ENCODE measurements at regions not wholly inside any gene's neighbourhood (a gene's known extent, or its start where the extent isn't known, plus 50 kb on each side); places are given as distances from the start of the nearest gene placed in this dataset.

- no peak for DNase-seq (ENCODE audit: low read depth in 2 of 2)
These were observed 98.7 kb upstream of the ADO start for GRCh38 chr10:62705789-62706188.

GRCh38 chr10:62707810-62708209 is 96.7 kb upstream of the ADO start:
- no peak for DNase-seq (ENCODE audit: low read depth in 2 of 2)

GRCh38 chr10:62708569-62708968 is 96.0 kb upstream of the ADO start:
- no peak for DNase-seq (ENCODE audit: low read depth in 2 of 2)

GRCh38 chr10:62709200-62709599 is 95.3 kb upstream of the ADO start:
- no peak for DNase-seq (ENCODE audit: low read depth in 2 of 2)

GRCh38 chr10:62710182-62710581 is 94.3 kb upstream of the ADO start:
- DNase-seq (ENCODE audit: low read depth in 2 of 2) = no peak

- no peak for DNase-seq (ENCODE audit: low read depth in 2 of 2)
These were observed 89.1 kb upstream of the ADO start for GRCh38 chr10:62715383-62715782.

GRCh38 chr10:62718585-62718984 is 85.9 kb upstream of the ADO start:
- no peak for DNase-seq (ENCODE audit: low read depth in 2 of 2)

GRCh38 chr10:62719061-62719460 is 85.5 kb upstream of the ADO start:
- DNase-seq (ENCODE audit: low read depth in 2 of 2) = no peak

GRCh38 chr10:62721687-62722086 is 82.8 kb upstream of the ADO start:
- DNase-seq (ENCODE audit: low read depth in 2 of 2) = no peak

- DNase-seq (ENCODE audit: low read depth in 2 of 2) = no peak
These were observed 81.1 kb upstream of the ADO start for GRCh38 chr10:62723375-62723774.

GRCh38 chr10:62724465-62724864 is 80.1 kb upstream of the ADO start:
- no peak for DNase-seq (ENCODE audit: low read depth in 2 of 2)

GRCh38 chr10:62726142-62726541 is 78.4 kb upstream of the ADO start:
- peak; percentile 41 to 49 for DNase-seq (ENCODE audit: low read depth in 2 of 2)

- DNase-seq (ENCODE audit: low read depth in 2 of 2) = no peak
These were observed 77.9 kb upstream of the ADO start for GRCh38 chr10:62726638-62727037.

- no peak for DNase-seq (ENCODE audit: low read depth in 2 of 2)
These were observed 76.6 kb upstream of the ADO start for GRCh38 chr10:62727934-62728333.

- DNase-seq (ENCODE audit: low read depth in 2 of 2) = no peak
These were observed 76.0 kb upstream of the ADO start for GRCh38 chr10:62728479-62728878.

- peak; percentile 26 to 27 for DNase-seq (ENCODE audit: low read depth in 2 of 2)
These were observed 71.5 kb upstream of the ADO start for GRCh38 chr10:62732841-62733653.

GRCh38 chr10:62733654-62734293 is 70.7 kb upstream of the ADO start:
- DNase-seq (ENCODE audit: low read depth in 2 of 2) = no peak

GRCh38 chr10:62734781-62735463 is 69.6 kb upstream of the ADO start:
- no peak for DNase-seq (ENCODE audit: low read depth in 2 of 2)

- DNase-seq (ENCODE audit: low read depth in 2 of 2) = no peak
These were observed 68.9 kb upstream of the ADO start for GRCh38 chr10:62735464-62736167.

GRCh38 chr10:62736168-62736546 is 68.4 kb upstream of the ADO start:
- no peak for DNase-seq (ENCODE audit: low read depth in 2 of 2)

- DNase-seq (ENCODE audit: low read depth in 2 of 2) = no peak
These were observed 65.6 kb upstream of the ADO start for GRCh38 chr10:62738916-62739315.

All from stimulated activated CD4-positive, alpha-beta T cell treated with anti-CD3 and anti-CD28 coated beads, Interleukin-12 subunit alpha, Interleukin-12 subunit beta, amount 100 ng/mL, for 24 hours (primary cell).